Spleen (tissue), 7 donors: ENCODE measurements at regions not wholly inside any gene's neighbourhood (a gene's known extent, or its start where the extent isn't known, plus 50 kb on each side); places are given as distances from the start of the nearest gene placed in this dataset.

Experiments used
- POLR2A ChIP-seq, 3 donors: fragments of 450-650 bp; IDR thresholded peaks; one replicate each; pipeline ENCODE4 v1.5.1; 2017; ENCODE audit warnings: antibody characterized with exemption in 3 of 3, mild to moderate bottlenecking in 1 of 3
- TF ChIP-seq, protein P1 (sequence below), 11 experiments: fragments of 200-600 bp in 7 of 11; fragments of 450-650 bp in 4 of 11; sonication (generic) in 4 of 11; IDR thresholded peaks in 8 of 11; conservative IDR thresholded peaks in 3 of 11; 1 replicate in 7 of 11; 2 replicates in 4 of 11; pipeline versions ENCODE4 v1.4.0 to v1.8.0; 2016 to 2021; ENCODE audit warnings: antibody characterized with exemption in 11 of 11, inconsistent platforms in 4 of 11, mild to moderate bottlenecking in 1 of 11
- donor health status: DM: no; HTN: no; CAD: no; lungs with moderate emphysema.
- donor health status: DM: no; HTN: no; CAD: no.
- donor health status: DM: no; HTN: no; CAD: no.

DNA sequence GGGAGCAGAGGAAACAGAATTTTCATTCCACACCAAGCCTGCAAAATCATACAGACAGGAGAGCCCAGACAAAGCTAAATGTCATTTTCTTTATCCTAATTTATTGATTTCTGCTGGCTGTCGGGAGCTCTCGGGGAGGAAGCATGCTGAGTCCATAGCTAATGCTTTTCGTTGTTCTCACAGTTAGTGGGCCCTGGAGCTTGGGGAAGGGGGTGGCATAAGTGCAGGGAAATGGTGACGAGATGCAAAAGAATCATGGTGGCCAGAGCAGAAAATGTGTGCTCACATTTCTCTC lies 202.4 kb downstream of the TOMM20 start:
- TF ChIP-seq, protein P1, sequence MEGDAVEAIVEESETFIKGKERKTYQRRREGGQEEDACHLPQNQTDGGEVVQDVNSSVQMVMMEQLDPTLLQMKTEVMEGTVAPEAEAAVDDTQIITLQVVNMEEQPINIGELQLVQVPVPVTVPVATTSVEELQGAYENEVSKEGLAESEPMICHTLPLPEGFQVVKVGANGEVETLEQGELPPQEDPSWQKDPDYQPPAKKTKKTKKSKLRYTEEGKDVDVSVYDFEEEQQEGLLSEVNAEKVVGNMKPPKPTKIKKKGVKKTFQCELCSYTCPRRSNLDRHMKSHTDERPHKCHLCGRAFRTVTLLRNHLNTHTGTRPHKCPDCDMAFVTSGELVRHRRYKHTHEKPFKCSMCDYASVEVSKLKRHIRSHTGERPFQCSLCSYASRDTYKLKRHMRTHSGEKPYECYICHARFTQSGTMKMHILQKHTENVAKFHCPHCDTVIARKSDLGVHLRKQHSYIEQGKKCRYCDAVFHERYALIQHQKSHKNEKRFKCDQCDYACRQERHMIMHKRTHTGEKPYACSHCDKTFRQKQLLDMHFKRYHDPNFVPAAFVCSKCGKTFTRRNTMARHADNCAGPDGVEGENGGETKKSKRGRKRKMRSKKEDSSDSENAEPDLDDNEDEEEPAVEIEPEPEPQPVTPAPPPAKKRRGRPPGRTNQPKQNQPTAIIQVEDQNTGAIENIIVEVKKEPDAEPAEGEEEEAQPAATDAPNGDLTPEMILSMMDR (IDR thresholded peaks at IDR 0.05 in 8 of 11, conservative IDR thresholded peaks at IDR 0.05 in 3 of 11) = no peak
- no peak for TF ChIP-seq POLR2A (IDR thresholded peaks at IDR 0.05)
